Mesenchymal stem cell (in vitro differentiated cells and primary cell): ENCODE measurements at regions not wholly inside any gene's neighbourhood (a gene's known extent, or its start where the extent isn't known, plus 50 kb on each side); places are given as distances from the start of the nearest gene placed in this dataset.
A peak's percentile ranks its signal among the peaks of the same experiment; 100 is the strongest.

ENCODE experiments used
- DNase-seq: peaks from one replicate; pipeline ENCODE4 v3.0.0-alpha.2; 2013
- H2AFZ ChIP-seq: one replicate; pipeline ENCODE4 v1.6.1; 2013; ENCODE audit warnings: low read depth, mild to moderate bottlenecking, control low read depth, inconsistent platforms, low read length, moderate library complexity
- H2AK5ac ChIP-seq: 2 replicates; pipeline ENCODE4 v1.6.1; 2013; ENCODE audit warnings: low read length, moderate library complexity, mild to moderate bottlenecking, inconsistent platforms; ENCODE audit not compliant: severe bottlenecking
- H2BK120ac ChIP-seq: one replicate; pipeline ENCODE4 v1.6.1; 2013; ENCODE audit warnings: low read depth, mild to moderate bottlenecking, inconsistent platforms, low read length, moderate library complexity
- H2BK12ac ChIP-seq, 2 experiments: one replicate each; pipeline ENCODE4 v1.6.1; 2013; ENCODE audit warnings: inconsistent platforms in 2 of 2, low read length in 2 of 2, mild to moderate bottlenecking in 2 of 2, moderate library complexity in 2 of 2, control low read depth in 1 of 2
- H2BK15ac ChIP-seq: one replicate; pipeline ENCODE4 v1.6.1; 2013; ENCODE audit warnings: mild to moderate bottlenecking, low read depth, inconsistent platforms; ENCODE audit not compliant: poor library complexity, severe bottlenecking
- H2BK5ac ChIP-seq: 2 replicates; pipeline ENCODE4 v1.6.1; 2013; ENCODE audit warnings: low read depth, mild to moderate bottlenecking, low read length, control low read depth, inconsistent platforms; ENCODE audit not compliant: poor library complexity, severe bottlenecking
- H3K14ac ChIP-seq, 2 experiments: one replicate each; pipeline ENCODE4 v1.6.1; 2013; ENCODE audit warnings: inconsistent platforms in 2 of 2, low read length in 2 of 2, control low read depth in 1 of 2, mild to moderate bottlenecking in 1 of 2, moderate library complexity in 1 of 2
- H3K18ac ChIP-seq, 2 experiments: one replicate each; pipeline ENCODE4 v1.6.1; 2013; ENCODE audit warnings: inconsistent platforms in 2 of 2, low read length in 2 of 2, control low read depth in 1 of 2, low read depth in 1 of 2, mild to moderate bottlenecking in 1 of 2
- H3K23ac ChIP-seq, 2 experiments: one replicate each; pipeline ENCODE4 v1.6.1; 2013; ENCODE audit warnings: inconsistent platforms in 2 of 2, low read length in 2 of 2, mild to moderate bottlenecking in 2 of 2, moderate library complexity in 2 of 2, control low read depth in 1 of 2
- H3K27ac ChIP-seq: 2 replicates; pipeline ENCODE4 v1.5.1; 2013; ENCODE audit warnings: mild to moderate bottlenecking, moderate library complexity, low read length, control low read depth, inconsistent platforms; ENCODE audit not compliant: poor library complexity, severe bottlenecking
- H3K27me3 ChIP-seq, 2 experiments: 2 replicates each; pipeline versions ENCODE4 v1.6.1 to v1.7.0; 2013; ENCODE audit warnings: low read length in 2 of 2, mild to moderate bottlenecking in 2 of 2, moderate library complexity in 2 of 2, control low read depth in 1 of 2, inconsistent platforms in 1 of 2; ENCODE audit not compliant: control insufficient read depth in 1 of 2, insufficient read depth in 1 of 2
- H3K36me3 ChIP-seq, 2 experiments: 2 replicates each; pipeline versions ENCODE4 v1.6.1 to v1.7.0; 2013; ENCODE audit warnings: low read length in 2 of 2, control low read depth in 1 of 2, inconsistent platforms in 1 of 2, low read depth in 1 of 2, mild to moderate bottlenecking in 1 of 2; ENCODE audit not compliant: insufficient read depth in 2 of 2, control insufficient read depth in 1 of 2
- H3K4ac ChIP-seq, 2 experiments: one replicate each; pipeline ENCODE4 v1.6.1; 2013; ENCODE audit warnings: inconsistent platforms in 2 of 2, low read length in 2 of 2, mild to moderate bottlenecking in 2 of 2, moderate library complexity in 2 of 2, control low read depth in 1 of 2, low read depth in 1 of 2
- H3K4me1 ChIP-seq: 2 replicates; pipeline ENCODE4 v1.6.1; 2013; ENCODE audit warnings: low read depth, low read length, control low read depth; ENCODE audit not compliant: control insufficient read depth, insufficient read depth
- H3K4me2 ChIP-seq: 2 replicates; pipeline ENCODE4 v1.6.1; 2013; ENCODE audit warnings: low read length, mild to moderate bottlenecking, inconsistent platforms; ENCODE audit not compliant: poor library complexity, severe bottlenecking
- H3K4me3 ChIP-seq, 2 experiments: 2 replicates each; pipeline versions ENCODE4 v1.5.1 to v1.7.0; 2013; ENCODE audit warnings: low read length in 2 of 2, mild to moderate bottlenecking in 2 of 2, control low read depth in 1 of 2, low read depth in 1 of 2; ENCODE audit not compliant: insufficient read depth in 1 of 2
- H3K79me1 ChIP-seq: replicated peaks from 2 replicates; pipeline ENCODE4 v1.6.1; 2013; ENCODE audit warnings: mild to moderate bottlenecking, control low read depth, low read length, inconsistent platforms; ENCODE audit not compliant: poor library complexity, severe bottlenecking
- H3K9ac ChIP-seq: 2 replicates; pipeline ENCODE4 v1.7.0; 2013; ENCODE audit warnings: mild to moderate bottlenecking, low read length, moderate library complexity
- H3K9me3 ChIP-seq: 2 replicates; pipeline ENCODE4 v1.7.0; 2013; ENCODE audit warnings: mild to moderate bottlenecking, low read length; ENCODE audit not compliant: control insufficient read depth
- H4K8ac ChIP-seq: one replicate; pipeline ENCODE4 v1.6.1; 2013; ENCODE audit warnings: inconsistent platforms, mild to moderate bottlenecking, low read length, moderate library complexity
- H4K91ac ChIP-seq: one replicate; pipeline ENCODE4 v1.6.1; 2013; ENCODE audit warnings: mild to moderate bottlenecking, low read length, inconsistent platforms
- WGBS: methylation state at CpG from one replicate; pipeline ENCODE4 v1.1.7; 2013; ENCODE audit warnings: mixed read lengths; 5-methylcytosine and 5-hydroxymethylcytosine counted together

DNA sequence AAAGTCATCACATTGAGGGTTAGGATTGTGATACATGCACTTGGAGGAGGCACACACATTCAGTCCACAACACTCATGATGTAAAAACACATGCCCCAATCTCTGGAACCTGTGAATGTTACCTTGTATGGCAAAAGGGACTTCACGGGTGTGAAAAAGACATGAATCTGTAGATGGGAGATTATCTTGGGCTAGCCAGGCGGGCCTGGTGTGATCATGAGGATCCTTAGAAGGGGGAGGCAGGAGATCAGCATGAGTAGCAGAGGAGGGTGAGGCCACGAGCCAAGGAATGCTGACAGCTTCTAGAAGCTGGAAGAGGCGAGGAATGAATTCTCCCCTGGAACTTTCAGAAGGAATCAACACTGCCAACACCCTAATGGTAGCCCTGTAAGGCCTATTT, 77.5 kb upstream of the ENPP6 start:
- no peak overlapping the region for H3K23ac ChIP-seq
- H3K27ac ChIP-seq = no peak overlapping the region
- H2AFZ ChIP-seq = no peak overlapping the region
- no peak overlapping the region for H2BK120ac ChIP-seq
- no peak overlapping the region for H4K8ac ChIP-seq
- H3K18ac ChIP-seq = no peak overlapping the region
- H3K9ac ChIP-seq = no peak overlapping the region
- no peak overlapping the region for H3K4me3 ChIP-seq
- H3K36me3 ChIP-seq = no peaks in the 10 kb centered on the region
- H3K4ac ChIP-seq = no peak overlapping the region
- peaks cover 2% of the 10 kb centered on the region for H3K4me1 ChIP-seq
- H3K9me3 ChIP-seq = no peaks in the 10 kb centered on the region
- WGBS = 92% methylated on average over 4 of the region's 4 CpGs
- no peaks in the 10 kb centered on the region for H3K79me1 ChIP-seq
- H2BK15ac ChIP-seq = no peak overlapping the region
- H2BK12ac ChIP-seq = no peak overlapping the region
- H3K27me3 ChIP-seq = no peaks in the 10 kb centered on the region
- no peak overlapping the region for H4K91ac ChIP-seq
- H2AK5ac ChIP-seq = no peak overlapping the region
- no peak overlapping the region for H2BK5ac ChIP-seq
- H3K14ac ChIP-seq = no peak overlapping the region
- no peak overlapping the region for H3K4me2 ChIP-seq
- no peak for DNase-seq

DNA sequence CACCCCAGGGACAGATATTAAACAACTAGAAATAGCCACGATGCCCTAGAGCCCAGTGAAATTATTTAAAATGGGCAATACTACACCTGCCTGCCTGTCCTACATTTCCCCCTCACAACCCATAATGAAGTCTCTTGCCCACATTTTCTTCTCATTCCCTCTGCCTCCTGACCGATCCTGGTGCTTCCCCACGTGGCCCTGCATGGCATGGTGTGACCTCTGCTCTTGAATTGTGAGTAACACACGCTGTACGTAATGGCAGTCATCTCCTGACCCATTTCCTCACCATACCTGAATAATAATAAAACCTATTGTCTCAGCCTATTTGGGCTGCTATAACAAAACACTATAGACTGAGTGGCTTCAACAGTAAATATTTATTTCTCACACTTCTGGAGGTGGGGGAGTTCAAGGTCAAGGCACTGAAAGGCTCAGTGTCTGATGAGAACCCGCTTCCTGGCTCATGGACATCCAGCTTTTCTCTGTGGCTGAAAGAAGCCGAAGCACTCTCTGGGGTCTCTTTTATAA, 77.0 kb upstream of the ENPP6 start:
- no peak overlapping the region for H3K4ac ChIP-seq

DNA sequence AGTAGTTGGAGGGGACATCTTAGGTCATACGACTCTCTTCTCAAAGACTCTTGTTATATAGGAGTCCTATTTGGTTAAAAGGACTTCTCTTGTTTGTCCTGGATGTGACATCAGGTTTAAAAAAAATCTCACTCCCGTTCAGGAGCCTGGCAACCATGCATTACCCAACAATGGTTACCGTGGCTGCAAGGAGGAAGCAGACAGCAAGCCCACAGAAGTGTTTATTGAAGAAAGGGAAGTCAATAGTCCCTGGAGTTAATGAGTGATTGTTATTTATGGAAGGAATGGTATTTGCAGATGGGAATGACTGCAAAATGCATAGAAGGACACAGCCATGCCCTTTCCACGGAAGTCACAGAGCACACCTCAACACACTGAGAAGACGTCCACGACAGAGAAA, 75.9 kb upstream of the ENPP6 start:
- Histone ChIP-seq H2BK12ac (no peak overlapping the region), H3K27me3 (no peaks in the 10 kb centered on the region), H3K18ac (no peak overlapping the region), H3K23ac (no peak overlapping the region), H3K4me2 (no peak overlapping the region), H4K91ac (no peak overlapping the region), H3K9me3 (no peaks in the 10 kb centered on the region), H3K4me3 (no peak overlapping the region), H2BK120ac (no peak overlapping the region), H4K8ac (no peak overlapping the region), H3K4ac (peak overlapping the region in 1 of 2 experiments; percentile 38), H2AFZ (peak overlapping the region; percentile 44), H2BK5ac (no peak overlapping the region), H3K36me3 (no peaks in the 10 kb centered on the region), H3K79me1 (no peaks in the 10 kb centered on the region), H3K14ac (no peak overlapping the region), H3K4me1 (peaks cover 3% of the 10 kb centered on the region), H3K9ac (no peak overlapping the region), H2BK15ac (no peak overlapping the region), H2AK5ac (no peak overlapping the region), H3K27ac (no peak overlapping the region)
- WGBS = 59% methylated on average over 5 of the region's 6 CpGs
- DNase-seq = peak; percentile 40

More for the DNA sequence above, 77.0 kb upstream of the ENPP6 start:
- Histone ChIP-seq H3K79me1 (no peaks in the 10 kb centered on the region), H4K8ac (no peak overlapping the region), H3K4me1 (peaks cover 2% of the 10 kb centered on the region), H3K36me3 (no peaks in the 10 kb centered on the region), H3K27me3 (no peaks in the 10 kb centered on the region), H3K14ac (no peak overlapping the region), H2BK120ac (no peak overlapping the region), H2BK12ac (no peak overlapping the region), H3K4me2 (no peak overlapping the region), H2BK15ac (no peak overlapping the region), H3K18ac (no peak overlapping the region), H3K23ac (no peak overlapping the region), H3K9me3 (no peaks in the 10 kb centered on the region), H2AK5ac (no peak overlapping the region), H3K4me3 (no peak overlapping the region), H3K9ac (no peak overlapping the region), H2AFZ (no peak overlapping the region), H4K91ac (no peak overlapping the region), H2BK5ac (no peak overlapping the region), H3K27ac (no peak overlapping the region)
- WGBS = 93% methylated on average over 6 of the region's 7 CpGs
- DNase-seq = no peak

DNA sequence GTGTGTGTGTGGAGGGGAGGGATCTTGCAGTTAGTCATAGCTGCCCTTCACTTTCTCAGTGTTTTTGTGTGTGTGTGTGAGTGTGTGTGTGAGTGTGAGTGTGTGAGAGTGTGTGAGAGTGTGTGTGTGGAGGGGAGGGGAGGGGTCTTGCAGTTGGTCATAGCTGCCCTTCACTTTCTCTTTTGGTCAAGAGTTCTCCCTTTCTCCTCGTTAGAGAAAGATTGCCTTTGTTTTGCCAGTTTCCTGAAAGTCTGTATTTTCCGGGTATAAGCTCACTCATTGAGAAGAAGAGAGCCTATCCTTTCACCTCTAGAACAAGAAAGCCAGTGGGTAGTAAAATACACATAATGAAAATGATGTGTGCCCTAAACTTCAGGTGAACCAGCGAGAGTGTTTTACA, 75.2 kb upstream of the ENPP6 start:
- H3K27me3 ChIP-seq = no peaks in the 10 kb centered on the region
- no peak overlapping the region for H2BK15ac ChIP-seq
- no peak overlapping the region for H3K4me3 ChIP-seq
- no peak overlapping the region for H2AK5ac ChIP-seq
- H3K27ac ChIP-seq = no peak overlapping the region
- WGBS = 75% methylated on average over 2 of the region's 3 CpGs
- peak overlapping the region in 1 of 2 experiments; percentile 11 for H2BK12ac ChIP-seq
- no peaks in the 10 kb centered on the region for H3K36me3 ChIP-seq
- no peak overlapping the region for H2BK5ac ChIP-seq
- peaks cover 4% of the 10 kb centered on the region for H3K4me1 ChIP-seq
- no peak overlapping the region for H2AFZ ChIP-seq
- H3K23ac ChIP-seq = no peak overlapping the region
- H3K14ac ChIP-seq = peak overlapping the region in 1 of 2 experiments; percentile 19
- no peak overlapping the region for H3K9ac ChIP-seq
- peak overlapping the region; percentile 12 for H4K8ac ChIP-seq
- H3K79me1 ChIP-seq = no peaks in the 10 kb centered on the region
- H3K18ac ChIP-seq = peak overlapping the region in 1 of 2 experiments; percentile 11
- H3K4ac ChIP-seq = no peak overlapping the region
- DNase-seq = no peak
- H2BK120ac ChIP-seq = no peak overlapping the region
- H4K91ac ChIP-seq = no peak overlapping the region
- H3K9me3 ChIP-seq = no peaks in the 10 kb centered on the region
- H3K4me2 ChIP-seq = no peak overlapping the region
